ENCODE measurements at regions not wholly inside any gene's neighbourhood (a gene's known extent, or its start where the extent isn't known, plus 50 kb on each side); places are given as distances from the start of the nearest gene placed in this dataset.

- Histone ChIP-seq H3K4me3 (ENCODE audit: low read length) (no peak overlapping the region), H4K20me1 (ENCODE audit: control insufficient read depth, insufficient read depth, low read depth, low read length) (no peaks in the 10 kb centered on the region), H3K27me3 (ENCODE audit: control insufficient read depth, low read length) (no peaks in the 10 kb centered on the region), H3K4me2 (ENCODE audit: low read length) (no peak overlapping the region), H3K36me3 (ENCODE audit: control insufficient read depth, low read length) (no peaks in the 10 kb centered on the region), H3K27ac (ENCODE audit: low read depth, low read length) (no peak overlapping the region), H3K9me3 (ENCODE audit: control insufficient read depth, insufficient read depth, low read length) (no peaks in the 10 kb centered on the region), H3K9me2 (replicated peaks; ENCODE audit: control insufficient read depth, low read length) (no peaks in the 10 kb centered on the region), H3K79me2 (ENCODE audit: control insufficient read depth, low read length) (no peaks in the 10 kb centered on the region), H3K4me1 (ENCODE audit: control insufficient read depth, low read length) (no peaks in the 10 kb centered on the region), H3F3A (ENCODE audit: control insufficient read depth, insufficient read depth) (no peaks in the 10 kb centered on the region)
- TF ChIP-seq CTCF (IDR thresholded peaks at IDR 0.05; ENCODE audit: low read depth, low read length, poor library complexity, severe bottlenecking) (no peak), EZH2phosphoT487 (IDR thresholded peaks at IDR 0.05; ENCODE audit: borderline replicate concordance, low read length) (no peak)
Measured at GRCh38 chr15:79513417-79513816, 81.3 kb downstream of the MINAR1 start.

GRCh38 chr15:79513940-79514339 is 81.8 kb downstream of the MINAR1 start:
- Histone ChIP-seq H3K79me2 (ENCODE audit: control insufficient read depth, low read length) (no peaks in the 10 kb centered on the region), H3K9me3 (ENCODE audit: control insufficient read depth, insufficient read depth, low read length) (no peaks in the 10 kb centered on the region), H3K36me3 (ENCODE audit: control insufficient read depth, low read length) (no peaks in the 10 kb centered on the region), H3K4me2 (ENCODE audit: low read length) (no peak overlapping the region), H3K4me3 (ENCODE audit: low read length) (no peak overlapping the region), H3K27ac (ENCODE audit: low read depth, low read length) (no peak overlapping the region), H4K20me1 (ENCODE audit: control insufficient read depth, insufficient read depth, low read depth, low read length) (no peaks in the 10 kb centered on the region), H3K9me2 (replicated peaks; ENCODE audit: control insufficient read depth, low read length) (no peaks in the 10 kb centered on the region), H3F3A (ENCODE audit: control insufficient read depth, insufficient read depth) (no peaks in the 10 kb centered on the region), H3K4me1 (ENCODE audit: control insufficient read depth, low read length) (no peaks in the 10 kb centered on the region), H3K27me3 (ENCODE audit: control insufficient read depth, low read length) (no peaks in the 10 kb centered on the region)
- TF ChIP-seq EZH2phosphoT487 (IDR thresholded peaks at IDR 0.05; ENCODE audit: borderline replicate concordance, low read length) (no peak), CTCF (IDR thresholded peaks at IDR 0.05; ENCODE audit: low read depth, low read length, poor library complexity, severe bottlenecking) (no peak)

GRCh38 chr15:79515300-79516027 is 83.3 kb downstream of the MINAR1 start:
- H3K79me2 ChIP-seq (ENCODE audit: control insufficient read depth, low read length), result no peaks in the 10 kb centered on the region
- H3K9me3 ChIP-seq (ENCODE audit: control insufficient read depth, insufficient read depth, low read length), result no peaks in the 10 kb centered on the region
- TF ChIP-seq EZH2phosphoT487 (IDR thresholded peaks at IDR 0.05; ENCODE audit: borderline replicate concordance, low read length) (no peak), CTCF (IDR thresholded peaks at IDR 0.05; ENCODE audit: low read depth, low read length, poor library complexity, severe bottlenecking) (no peak)
- no peaks in the 10 kb centered on the region for H3K27me3 ChIP-seq (ENCODE audit: control insufficient read depth, low read length)
- no peak overlapping the region for H3K4me2 ChIP-seq (ENCODE audit: low read length)
- H3K9me2 ChIP-seq (replicated peaks; ENCODE audit: control insufficient read depth, low read length), result no peaks in the 10 kb centered on the region
- H3K4me3 ChIP-seq (ENCODE audit: low read length), result no peak overlapping the region
- no peaks in the 10 kb centered on the region for H3F3A ChIP-seq (ENCODE audit: control insufficient read depth, insufficient read depth)
- no peaks in the 10 kb centered on the region for H4K20me1 ChIP-seq (ENCODE audit: control insufficient read depth, insufficient read depth, low read depth, low read length)
- no peak overlapping the region for H3K27ac ChIP-seq (ENCODE audit: low read depth, low read length)
- H3K36me3 ChIP-seq (ENCODE audit: control insufficient read depth, low read length), result no peaks in the 10 kb centered on the region
- H3K4me1 ChIP-seq (ENCODE audit: control insufficient read depth, low read length), result no peaks in the 10 kb centered on the region
